22Rv1 (cell line): ENCODE measurements at regions not wholly inside any gene's neighbourhood (a gene's known extent, or its start where the extent isn't known, plus 50 kb on each side); places are given as distances from the start of the nearest gene placed in this dataset.

Source experiments
- ZFX ChIP-seq: fragments of 450-650 bp; IDR thresholded peaks from 2 replicates; pipeline ENCODE4 v1.6.1; 2017; ENCODE audit warnings: antibody characterized with exemption, borderline replicate concordance
- TF ChIP-seq, protein P1 (sequence below): fragments of 450-650 bp; IDR thresholded peaks from 2 replicates; pipeline ENCODE4 v1.5.1; 2017; ENCODE audit warnings: mild to moderate bottlenecking

- TF ChIP-seq, protein P1, sequence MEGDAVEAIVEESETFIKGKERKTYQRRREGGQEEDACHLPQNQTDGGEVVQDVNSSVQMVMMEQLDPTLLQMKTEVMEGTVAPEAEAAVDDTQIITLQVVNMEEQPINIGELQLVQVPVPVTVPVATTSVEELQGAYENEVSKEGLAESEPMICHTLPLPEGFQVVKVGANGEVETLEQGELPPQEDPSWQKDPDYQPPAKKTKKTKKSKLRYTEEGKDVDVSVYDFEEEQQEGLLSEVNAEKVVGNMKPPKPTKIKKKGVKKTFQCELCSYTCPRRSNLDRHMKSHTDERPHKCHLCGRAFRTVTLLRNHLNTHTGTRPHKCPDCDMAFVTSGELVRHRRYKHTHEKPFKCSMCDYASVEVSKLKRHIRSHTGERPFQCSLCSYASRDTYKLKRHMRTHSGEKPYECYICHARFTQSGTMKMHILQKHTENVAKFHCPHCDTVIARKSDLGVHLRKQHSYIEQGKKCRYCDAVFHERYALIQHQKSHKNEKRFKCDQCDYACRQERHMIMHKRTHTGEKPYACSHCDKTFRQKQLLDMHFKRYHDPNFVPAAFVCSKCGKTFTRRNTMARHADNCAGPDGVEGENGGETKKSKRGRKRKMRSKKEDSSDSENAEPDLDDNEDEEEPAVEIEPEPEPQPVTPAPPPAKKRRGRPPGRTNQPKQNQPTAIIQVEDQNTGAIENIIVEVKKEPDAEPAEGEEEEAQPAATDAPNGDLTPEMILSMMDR: no peak
- no peak for TF ChIP-seq ZFX
Measured at GRCh38 chr10:113469796-113470195, 83.1 kb upstream of the HABP2 start.
